ENCODE measurements at regions not wholly inside any gene's neighbourhood (a gene's known extent, or its start where the extent isn't known, plus 50 kb on each side); places are given as distances from the start of the nearest gene placed in this dataset.

DNA sequence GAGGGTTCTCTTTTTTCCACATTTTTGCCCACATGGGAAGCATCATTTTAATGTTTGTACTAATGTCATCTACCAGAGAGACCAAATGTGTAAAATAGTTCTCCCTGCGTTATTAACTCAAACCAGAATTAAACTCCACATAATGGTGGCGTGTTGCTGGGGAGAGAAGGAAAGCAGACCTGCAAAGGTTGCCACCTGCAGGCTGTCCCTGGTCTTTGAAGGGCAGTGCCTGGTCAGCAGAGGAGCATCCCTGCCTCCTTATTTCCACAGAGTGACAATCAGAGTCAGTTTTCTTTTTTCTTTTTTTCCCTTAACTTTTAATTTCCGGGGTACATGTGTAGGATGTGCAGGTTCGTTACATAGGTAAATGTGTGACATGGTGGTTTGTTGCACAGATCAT lies 214.5 kb downstream of the TBX18 start:
- no peak for ATAC-seq
- Histone ChIP-seq H3K9me3 (ENCODE audit: control insufficient read depth, low read length) (no peaks in the 10 kb centered on the region), H3K4me1 (ENCODE audit: control insufficient read depth, insufficient read depth, low read length) (no peaks in the 10 kb centered on the region), H3K27me3 (ENCODE audit: control insufficient read depth, insufficient read depth) (no peaks in the 10 kb centered on the region), H3K4me3 (ENCODE audit: low read length) (no peak overlapping the region), H3K27ac (ENCODE audit: low read length) (no peak overlapping the region)
- WGBS = 91% methylated on average over 4 of the region's 4 CpGs
- intact Hi-C loops (cut with DNase I) = no loop called here
- DNase-seq = no peak

DNA sequence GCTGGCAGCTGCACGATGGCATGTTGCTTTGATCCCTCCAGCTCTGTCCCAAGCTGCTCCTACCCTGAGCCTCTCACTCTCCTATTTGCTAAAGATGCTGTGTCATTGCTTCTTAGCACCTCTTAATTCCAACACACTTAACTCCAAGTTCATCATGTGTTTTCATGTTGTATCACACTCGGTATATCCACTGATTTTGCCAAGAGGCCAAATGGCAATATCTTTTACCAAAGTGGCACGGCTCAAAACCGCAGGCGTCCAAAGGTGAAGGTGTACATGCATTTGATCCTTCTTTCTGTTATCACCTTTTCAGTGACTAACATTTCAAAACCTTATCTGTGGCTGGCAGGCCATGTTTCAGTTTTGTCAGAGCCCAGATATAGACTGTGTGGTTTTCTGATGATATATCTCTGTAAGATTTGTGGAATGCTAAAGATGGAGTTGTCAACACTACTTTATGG lies 217.0 kb downstream of the TBX18 start:
- H3K27me3 ChIP-seq (ENCODE audit: control insufficient read depth, insufficient read depth) = no peaks in the 10 kb centered on the region
- ATAC-seq = no peak
- WGBS = 49% methylated on average over 5 of the region's 5 CpGs

DNA sequence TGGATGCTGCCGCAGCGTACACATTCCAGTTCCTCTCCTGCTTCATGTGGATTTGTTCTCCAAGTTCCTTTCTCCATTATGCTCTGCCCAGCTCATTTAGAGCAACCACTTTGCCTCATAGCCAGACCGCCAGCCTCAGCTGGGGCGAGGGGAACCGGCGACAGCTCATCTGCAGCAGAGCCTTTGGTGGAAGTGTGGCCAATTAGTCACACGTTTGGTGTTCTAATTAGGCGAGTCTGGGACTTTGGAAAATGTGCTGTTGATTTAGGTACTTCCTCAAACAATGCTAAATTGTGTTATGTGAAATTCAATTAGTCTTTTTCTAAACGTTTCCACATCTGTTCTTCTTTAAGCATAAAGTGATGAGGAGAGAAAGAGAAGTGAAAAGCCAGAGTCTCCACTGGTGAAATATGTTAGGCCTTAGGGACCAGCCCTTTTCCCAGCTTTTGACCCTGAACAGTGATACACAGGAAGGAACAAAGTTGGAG lies 217.9 kb downstream of the TBX18 start:
- H3K4me3 ChIP-seq (ENCODE audit: low read length) = no peak overlapping the region
- no peaks in the 10 kb centered on the region for H3K27me3 ChIP-seq (ENCODE audit: control insufficient read depth, insufficient read depth)
- intact Hi-C loops (cut with DNase I) = no loop called here
- H3K9me3 ChIP-seq (ENCODE audit: control insufficient read depth, low read length) = no peaks in the 10 kb centered on the region
- no peaks in the 10 kb centered on the region for H3K4me1 ChIP-seq (ENCODE audit: control insufficient read depth, insufficient read depth, low read length)
- no peak overlapping the region for H3K27ac ChIP-seq (ENCODE audit: low read length)
- DNase-seq (peak; percentile 22 to 64 (median 40)), ATAC-seq (peak; percentile 62 to 88)
- 32% methylated on average over 9 of the region's 9 CpGs for WGBS

More for the DNA sequence above, 217.0 kb downstream of the TBX18 start:
- no peak overlapping the region for H3K4me3 ChIP-seq (ENCODE audit: low read length)
- H3K9me3 ChIP-seq (ENCODE audit: control insufficient read depth, low read length) = no peaks in the 10 kb centered on the region
- intact Hi-C loops (cut with DNase I) = no loop called here
- no peak for DNase-seq
- H3K27ac ChIP-seq (ENCODE audit: low read length) = no peak overlapping the region
- no peaks in the 10 kb centered on the region for H3K4me1 ChIP-seq (ENCODE audit: control insufficient read depth, insufficient read depth, low read length)

DNA sequence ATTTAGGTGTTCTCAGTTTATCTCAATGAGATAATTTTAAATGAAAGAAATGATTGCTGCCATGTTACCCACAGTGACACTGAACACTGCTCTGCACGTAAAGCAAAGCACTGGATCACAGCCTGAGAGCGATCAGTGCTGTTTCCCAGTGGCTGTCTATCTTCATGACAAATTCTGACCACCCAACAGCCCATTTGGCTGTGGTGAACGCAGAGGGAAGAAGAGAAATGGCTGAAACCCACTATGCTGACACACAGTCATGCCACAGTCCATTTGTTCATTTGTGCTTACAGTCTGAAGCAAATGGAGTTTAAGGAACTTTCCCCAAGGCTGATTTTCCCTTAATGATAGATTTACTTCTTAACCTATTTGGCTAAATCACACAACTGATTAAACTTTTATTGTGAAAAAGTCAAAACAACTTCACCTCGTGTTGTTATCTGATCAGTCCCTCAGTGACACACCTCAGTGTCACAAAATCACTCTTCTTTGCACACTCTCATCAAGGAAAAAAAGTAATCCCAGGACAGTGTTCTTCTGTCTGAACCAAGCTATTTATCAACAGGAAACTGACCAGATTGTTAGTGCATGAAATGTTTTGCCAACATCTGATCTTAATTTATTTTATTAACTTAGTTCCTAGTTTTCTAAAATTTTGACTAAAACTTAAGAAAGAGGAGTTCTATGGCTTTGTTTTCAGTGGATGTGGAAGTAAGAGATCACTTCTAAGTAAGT lies 225.1 kb downstream of the TBX18 start:
- no peaks in the 10 kb centered on the region for H3K9me3 ChIP-seq (ENCODE audit: control insufficient read depth, low read length)
- 59% methylated on average over 4 of the region's 4 CpGs for WGBS
- ATAC-seq = no peak
- H3K4me1 ChIP-seq (ENCODE audit: control insufficient read depth, insufficient read depth, low read length) = no peaks in the 10 kb centered on the region
- no peaks in the 10 kb centered on the region for H3K27me3 ChIP-seq (ENCODE audit: control insufficient read depth, insufficient read depth)
- H3K4me3 ChIP-seq (ENCODE audit: low read length) = no peak overlapping the region
- intact Hi-C loops (cut with DNase I) = no loop called here
- H3K27ac ChIP-seq (ENCODE audit: low read length) = no peak overlapping the region
- no peak for DNase-seq

DNA sequence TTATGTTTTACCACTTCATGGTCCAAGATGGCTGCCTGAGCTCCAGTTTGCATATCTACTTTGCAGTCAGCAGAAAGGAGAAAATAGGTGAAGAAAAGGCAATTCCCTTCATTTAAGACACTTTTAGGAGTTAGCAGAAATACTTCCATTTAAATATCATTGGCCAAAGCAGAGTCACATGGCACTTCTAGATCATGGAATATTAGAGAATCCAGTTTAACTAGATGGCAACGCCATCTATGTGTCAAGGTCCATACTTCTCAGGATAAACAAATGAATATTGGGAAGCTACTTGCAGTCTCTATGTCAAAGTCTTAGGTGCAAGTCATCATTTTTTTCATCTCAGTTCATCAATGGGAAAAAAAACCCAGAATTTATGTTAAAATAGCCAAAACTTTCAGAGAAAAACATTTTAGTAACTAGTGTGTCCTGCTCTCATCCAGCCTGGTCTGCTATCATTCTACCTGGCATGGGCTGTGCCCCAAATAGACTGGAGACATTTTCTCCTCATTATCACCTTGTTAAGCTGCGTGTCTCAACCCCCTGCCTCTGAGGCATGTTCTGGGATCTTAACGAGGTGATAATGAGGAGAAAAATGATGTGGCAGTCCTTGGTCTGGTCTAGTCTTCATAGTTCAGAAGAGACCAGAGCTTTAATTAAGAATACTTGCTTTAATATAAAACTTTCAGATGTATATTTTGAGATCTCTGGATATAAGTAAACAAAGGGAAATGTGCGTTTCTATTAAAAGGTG lies 227.3 kb downstream of the TBX18 start:
- DNase-seq (no peak), ATAC-seq (no peak)
- no peaks in the 10 kb centered on the region for H3K4me1 ChIP-seq (ENCODE audit: control insufficient read depth, insufficient read depth, low read length)
- H3K4me3 ChIP-seq (ENCODE audit: low read length) = no peak overlapping the region
- no peaks in the 10 kb centered on the region for H3K27me3 ChIP-seq (ENCODE audit: control insufficient read depth, insufficient read depth)
- WGBS = 76% methylated on average over 4 of the region's 4 CpGs
- intact Hi-C loops (cut with DNase I) = no loop called here
- no peaks in the 10 kb centered on the region for H3K9me3 ChIP-seq (ENCODE audit: control insufficient read depth, low read length)
- no peak overlapping the region for H3K27ac ChIP-seq (ENCODE audit: low read length)

DNA sequence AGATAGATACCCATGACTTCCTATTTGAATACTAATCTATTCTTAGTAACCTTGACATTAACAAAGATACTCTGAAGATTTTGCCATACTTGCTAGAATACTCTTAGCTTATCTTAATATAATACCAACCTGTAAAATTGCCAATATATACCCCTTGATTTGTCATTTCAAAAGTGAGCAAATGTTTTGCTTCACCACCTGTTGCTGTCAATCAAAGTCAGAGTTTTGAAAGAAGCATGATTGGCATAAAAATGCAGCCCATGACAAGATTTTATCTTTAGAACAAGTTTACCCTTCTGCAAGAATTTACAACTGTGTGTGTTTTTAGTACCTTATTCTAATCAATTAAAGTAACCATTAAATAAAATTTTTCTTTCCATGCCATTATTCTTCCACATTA lies 236.2 kb downstream of the TBX18 start:
- intact Hi-C loops (cut with DNase I) = no loop called here
- Histone ChIP-seq H3K4me3 (ENCODE audit: low read length) (no peak overlapping the region), H3K9me3 (ENCODE audit: control insufficient read depth, low read length) (no peaks in the 10 kb centered on the region), H3K27me3 (ENCODE audit: control insufficient read depth, insufficient read depth) (no peaks in the 10 kb centered on the region), H3K27ac (ENCODE audit: low read length) (no peak overlapping the region), H3K4me1 (ENCODE audit: control insufficient read depth, insufficient read depth, low read length) (no peaks in the 10 kb centered on the region)
- DNase-seq (no peak), ATAC-seq (no peak)

DNA sequence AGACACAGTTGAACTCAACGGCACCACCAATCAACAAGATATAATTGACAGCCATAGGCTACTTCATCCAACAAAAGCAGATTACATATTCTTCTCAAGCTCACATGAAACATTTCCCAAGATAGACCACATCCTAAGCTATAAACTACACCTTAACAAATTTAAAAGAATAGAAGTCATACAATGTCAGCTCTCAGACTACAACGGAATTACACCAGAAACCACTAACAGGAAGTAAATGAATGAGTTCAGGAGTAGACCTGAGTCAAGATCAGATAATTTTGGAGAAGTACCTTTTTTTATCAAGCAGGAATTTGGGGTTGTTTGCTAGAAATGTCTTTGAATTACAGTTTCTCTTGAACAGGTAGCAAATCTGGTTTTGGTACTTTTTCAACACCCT lies 237.8 kb downstream of the TBX18 start:
- H3K27ac ChIP-seq (ENCODE audit: low read length) = no peak overlapping the region
- intact Hi-C loops (cut with DNase I) = no loop called here
- WGBS = 69% methylated on average over 2 of the region's 2 CpGs

DNA sequence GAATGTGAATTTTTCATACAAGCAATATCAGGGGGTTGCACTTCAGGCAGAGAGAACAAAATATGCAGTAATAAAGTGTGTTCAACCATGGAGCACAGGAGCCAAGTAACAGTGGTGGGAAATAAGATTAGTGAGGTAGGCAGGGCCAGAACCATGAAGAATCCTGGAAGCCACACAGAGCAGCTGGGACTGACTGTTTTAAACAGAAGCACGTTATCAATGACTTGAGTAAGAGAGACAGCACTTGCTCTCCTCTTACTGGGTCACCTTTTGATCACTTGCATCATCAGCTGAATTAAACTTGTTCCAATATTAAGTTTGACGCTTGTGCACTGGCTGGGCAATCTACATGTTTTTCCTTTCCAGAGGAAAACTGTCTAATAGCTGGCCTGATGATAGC lies 238.5 kb downstream of the TBX18 start:
- peak; percentile 84 to 85 for ATAC-seq
- 48% methylated on average over 2 of the region's 2 CpGs for WGBS
- no peak overlapping the region for H3K4me3 ChIP-seq (ENCODE audit: low read length)
- no peak overlapping the region for H3K27ac ChIP-seq (ENCODE audit: low read length)
- peak in 2 of 3 donors; percentile 16 to 50 for DNase-seq
- H3K27me3 ChIP-seq (ENCODE audit: control insufficient read depth, insufficient read depth) = no peaks in the 10 kb centered on the region
- intact Hi-C loops (cut with DNase I) = no loop called here
- H3K4me1 ChIP-seq (ENCODE audit: control insufficient read depth, insufficient read depth, low read length) = no peaks in the 10 kb centered on the region
- no peaks in the 10 kb centered on the region for H3K9me3 ChIP-seq (ENCODE audit: control insufficient read depth, low read length)

More for the DNA sequence above, 237.8 kb downstream of the TBX18 start:
- ATAC-seq (no peak), DNase-seq (no peak)
- Histone ChIP-seq H3K9me3 (ENCODE audit: control insufficient read depth, low read length) (no peaks in the 10 kb centered on the region), H3K4me1 (ENCODE audit: control insufficient read depth, insufficient read depth, low read length) (no peaks in the 10 kb centered on the region), H3K4me3 (ENCODE audit: low read length) (no peak overlapping the region), H3K27me3 (ENCODE audit: control insufficient read depth, insufficient read depth) (no peaks in the 10 kb centered on the region)

DNA sequence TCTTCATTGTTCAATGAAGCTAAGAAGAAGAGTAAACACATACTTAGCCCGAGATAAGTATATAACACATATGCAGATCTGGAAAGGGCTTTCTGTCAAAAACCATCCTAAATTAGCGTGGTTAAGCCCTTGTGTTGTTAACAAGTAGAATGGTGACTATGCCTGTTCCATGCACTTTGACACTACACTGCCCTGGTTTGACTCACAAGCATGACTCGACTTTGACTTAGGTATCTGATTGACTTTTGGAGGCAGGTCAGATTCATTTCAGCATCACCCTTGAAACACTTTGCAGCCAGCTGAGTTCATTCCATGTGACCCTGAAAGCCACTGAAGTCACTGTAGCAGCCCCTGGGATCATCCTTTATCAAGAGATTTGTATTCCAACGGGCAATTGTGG lies 239.8 kb downstream of the TBX18 start:
- no peak for DNase-seq
- no peaks in the 10 kb centered on the region for H3K27me3 ChIP-seq (ENCODE audit: control insufficient read depth, insufficient read depth)
- intact Hi-C loops (cut with DNase I) = no loop called here
- no peaks in the 10 kb centered on the region for H3K4me1 ChIP-seq (ENCODE audit: control insufficient read depth, insufficient read depth, low read length)
- 47% methylated on average over 4 of the region's 4 CpGs for WGBS
- no peak overlapping the region for H3K27ac ChIP-seq (ENCODE audit: low read length)
- H3K4me3 ChIP-seq (ENCODE audit: low read length) = no peak overlapping the region
- ATAC-seq = no peak
- H3K9me3 ChIP-seq (ENCODE audit: control insufficient read depth, low read length) = no peaks in the 10 kb centered on the region

DNA sequence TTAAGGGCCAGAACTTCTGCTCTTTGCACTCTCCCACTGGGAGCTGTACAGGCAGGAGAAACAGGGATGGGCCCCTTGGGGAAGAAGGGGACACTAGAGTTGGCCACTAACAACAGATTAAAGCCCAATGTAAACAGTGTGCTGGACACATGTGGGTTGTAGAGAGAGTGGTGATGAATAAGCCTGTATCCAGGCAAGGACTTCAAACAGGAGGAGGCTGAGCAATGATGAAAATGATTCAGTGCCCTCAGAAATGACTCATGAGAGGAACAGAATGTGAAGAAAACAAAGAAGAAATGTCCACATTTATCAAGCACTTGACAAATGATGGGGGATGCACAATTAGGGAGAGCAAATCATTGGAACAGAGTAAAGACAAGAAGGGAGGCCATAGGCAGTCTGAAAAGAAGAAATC lies 242.3 kb downstream of the TBX18 start:
- ATAC-seq = peak; percentile 83 to 88
- H3K4me1 ChIP-seq (ENCODE audit: control insufficient read depth, insufficient read depth, low read length) = no peaks in the 10 kb centered on the region
- H3K9me3 ChIP-seq (ENCODE audit: control insufficient read depth, low read length) = no peaks in the 10 kb centered on the region
- intact Hi-C loops (cut with DNase I) = no loop called here
- no peak overlapping the region for H3K27ac ChIP-seq (ENCODE audit: low read length)
- no peak overlapping the region for H3K4me3 ChIP-seq (ENCODE audit: low read length)
- H3K27me3 ChIP-seq (ENCODE audit: control insufficient read depth, insufficient read depth) = no peaks in the 10 kb centered on the region
- peak in 1 of 3 donors; percentile 27 for DNase-seq

DNA sequence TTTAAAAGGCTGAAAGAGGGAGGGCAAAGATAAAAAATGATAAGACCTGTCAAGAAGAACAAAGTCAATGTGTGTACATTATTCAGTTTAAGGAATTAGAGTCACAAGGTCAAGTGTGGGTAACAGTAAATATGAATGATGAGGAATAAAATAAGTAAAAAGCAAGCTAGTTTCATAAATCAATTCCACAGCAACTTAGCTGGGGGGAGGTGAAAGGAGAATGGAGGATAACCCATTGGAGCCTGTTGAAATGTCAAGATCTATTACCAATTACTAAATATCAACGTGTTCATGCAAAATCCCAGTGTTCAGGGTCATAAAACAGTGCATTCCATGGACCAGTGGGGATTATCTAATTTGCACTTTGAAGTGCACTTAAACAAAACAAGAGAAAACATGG lies 242.9 kb downstream of the TBX18 start:
- Histone ChIP-seq H3K27me3 (ENCODE audit: control insufficient read depth, insufficient read depth) (no peaks in the 10 kb centered on the region), H3K4me1 (ENCODE audit: control insufficient read depth, insufficient read depth, low read length) (no peaks in the 10 kb centered on the region), H3K4me3 (ENCODE audit: low read length) (no peak overlapping the region), H3K27ac (ENCODE audit: low read length) (no peak overlapping the region), H3K9me3 (ENCODE audit: control insufficient read depth, low read length) (no peaks in the 10 kb centered on the region)
- no peak for DNase-seq
- intact Hi-C loops (cut with DNase I) = no loop called here
- 29% methylated on average over 1 of the region's 1 CpG for WGBS
- no peak for ATAC-seq
